Activated naive CD8-positive, alpha-beta T cell (primary cell): ENCODE measurements at regions not wholly inside any gene's neighbourhood (a gene's known extent, or its start where the extent isn't known, plus 50 kb on each side); places are given as distances from the start of the nearest gene placed in this dataset.
"Not testable (repeated sequence)": the region's sequence is repeated elsewhere in the genome, so short reads cannot be mapped to it uniquely, and the experiment has no call there.

Experiments
- H3K27ac Mint-ChIP-seq: one replicate; pipeline ENCODE4 v1.8.0; 2021; ENCODE audit warnings: mixed read lengths
- H3K27me3 Mint-ChIP-seq: one replicate; pipeline ENCODE4 v1.8.0; 2021; ENCODE audit warnings: mixed read lengths
- H3K36me3 Mint-ChIP-seq: one replicate; pipeline ENCODE4 v1.8.0; 2021; ENCODE audit warnings: mixed read lengths
- H3K4me1 Mint-ChIP-seq: one replicate; pipeline ENCODE4 v1.8.0; 2021; ENCODE audit warnings: low read depth, mixed read lengths
- H3K4me3 Mint-ChIP-seq: one replicate; pipeline ENCODE4 v1.8.0; 2021; ENCODE audit warnings: mild to moderate bottlenecking, mixed read lengths
- H3K9me3 Mint-ChIP-seq: one replicate; pipeline ENCODE4 v1.8.0; 2021; ENCODE audit warnings: low read depth, mixed read lengths

GRCh38 chr5:18503797-18504328 is 869.6 kb downstream of the TAF11L14 start:
- no peaks in the 10 kb centered on the region for H3K4me1 Mint-ChIP-seq

GRCh38 chr5:18507114-18507513 is 872.9 kb downstream of the TAF11L14 start:
- Mint-ChIP-seq H3K36me3 (no peaks in the 10 kb centered on the region), H3K4me1 (no peaks in the 10 kb centered on the region), H3K27me3 (no peaks in the 10 kb centered on the region), H3K9me3 (peaks cover 13% of the 10 kb centered on the region), H3K27ac (no peak overlapping the region), H3K4me3 (no peak overlapping the region)

More at GRCh38 chr5:18503797-18504328, 869.6 kb downstream of the TAF11L14 start:
- no peaks in the 10 kb centered on the region for H3K36me3 Mint-ChIP-seq
- peaks cover 11% of the 10 kb centered on the region for H3K9me3 Mint-ChIP-seq
- no peak overlapping the region for H3K27ac Mint-ChIP-seq
- H3K27me3 Mint-ChIP-seq = no peaks in the 10 kb centered on the region
- H3K4me3 Mint-ChIP-seq = no peak overlapping the region

- Mint-ChIP-seq H3K4me1 (no peaks in the 10 kb centered on the region), H3K27ac (no peak overlapping the region), H3K9me3 (peaks cover 19% of the 10 kb centered on the region), H3K4me3 (no peak overlapping the region), H3K27me3 (no peaks in the 10 kb centered on the region), H3K36me3 (no peaks in the 10 kb centered on the region)
These were observed 883.6 kb downstream of the TAF11L14 start for GRCh38 chr5:18517641-18518380.

GRCh38 chr5:18523380-18523779 is 889.1 kb downstream of the TAF11L14 start:
- Mint-ChIP-seq H3K27me3 (no peaks in the 10 kb centered on the region), H3K9me3 (peaks cover 10% of the 10 kb centered on the region), H3K4me1 (no peaks in the 10 kb centered on the region), H3K4me3 (no peak overlapping the region), H3K27ac (no peak overlapping the region), H3K36me3 (no peaks in the 10 kb centered on the region)

- H3K9me3 Mint-ChIP-seq = no peaks in the 10 kb centered on the region
These were observed 892.6 kb downstream of the TAF11L14 start for GRCh38 chr5:18526792-18527405.

GRCh38 chr5:18533137-18533536 is 898.9 kb downstream of the TAF11L14 start:
- H3K9me3 Mint-ChIP-seq = peaks cover 5% of the 10 kb centered on the region
- no peaks in the 10 kb centered on the region for H3K27me3 Mint-ChIP-seq
- no peaks in the 10 kb centered on the region for H3K36me3 Mint-ChIP-seq
- H3K4me3 Mint-ChIP-seq = no peak overlapping the region
- H3K27ac Mint-ChIP-seq = no peak overlapping the region
- H3K4me1 Mint-ChIP-seq = no peaks in the 10 kb centered on the region

More at GRCh38 chr5:18526792-18527405, 892.6 kb downstream of the TAF11L14 start:
- no peaks in the 10 kb centered on the region for H3K36me3 Mint-ChIP-seq
- no peak overlapping the region for H3K4me3 Mint-ChIP-seq
- no peak overlapping the region for H3K27ac Mint-ChIP-seq
- H3K27me3 Mint-ChIP-seq = no peaks in the 10 kb centered on the region
- no peaks in the 10 kb centered on the region for H3K4me1 Mint-ChIP-seq

- Mint-ChIP-seq H3K27me3 (no peaks in the 10 kb centered on the region), H3K27ac (no peak overlapping the region), H3K4me3 (no peak overlapping the region), H3K9me3 (peaks cover 5% of the 10 kb centered on the region), H3K4me1 (no peaks in the 10 kb centered on the region), H3K36me3 (no peaks in the 10 kb centered on the region)
These were observed 899.9 kb downstream of the TAF11L14 start for GRCh38 chr5:18534119-18534518.

- not testable (repeated sequence) for H3K4me1 Mint-ChIP-seq, H3K36me3 Mint-ChIP-seq, H3K9me3 Mint-ChIP-seq, H3K27me3 Mint-ChIP-seq, H3K27ac Mint-ChIP-seq, H3K4me3 Mint-ChIP-seq
These were observed 901.5 kb downstream of the TAF11L14 start for GRCh38 chr5:18535753-18536152.

GRCh38 chr5:18544421-18544820 is 910.2 kb downstream of the TAF11L14 start:
- H3K4me3 Mint-ChIP-seq = no peak overlapping the region
- H3K36me3 Mint-ChIP-seq = no peaks in the 10 kb centered on the region
- no peaks in the 10 kb centered on the region for H3K27me3 Mint-ChIP-seq
- no peak overlapping the region for H3K27ac Mint-ChIP-seq
- no peaks in the 10 kb centered on the region for H3K4me1 Mint-ChIP-seq
- H3K9me3 Mint-ChIP-seq = peaks cover 10% of the 10 kb centered on the region

GRCh38 chr5:18546591-18546990 is 912.3 kb downstream of the TAF11L14 start:
- Mint-ChIP-seq H3K27ac (no peak overlapping the region), H3K4me3 (no peak overlapping the region), H3K36me3 (no peaks in the 10 kb centered on the region), H3K4me1 (no peaks in the 10 kb centered on the region), H3K27me3 (no peaks in the 10 kb centered on the region), H3K9me3 (peaks cover 21% of the 10 kb centered on the region)

GRCh38 chr5:18551716-18552115 is 917.5 kb downstream of the TAF11L14 start:
- no peak overlapping the region for H3K4me3 Mint-ChIP-seq
- H3K4me1 Mint-ChIP-seq = no peaks in the 10 kb centered on the region
- peaks cover 19% of the 10 kb centered on the region for H3K9me3 Mint-ChIP-seq
- H3K27ac Mint-ChIP-seq = no peak overlapping the region
- no peaks in the 10 kb centered on the region for H3K27me3 Mint-ChIP-seq
- H3K36me3 Mint-ChIP-seq = no peaks in the 10 kb centered on the region

GRCh38 chr5:18553269-18553668 is 919.0 kb downstream of the TAF11L14 start:
- Mint-ChIP-seq H3K27ac (no peak overlapping the region), H3K4me3 (no peak overlapping the region), H3K36me3 (no peaks in the 10 kb centered on the region), H3K4me1 (no peaks in the 10 kb centered on the region), H3K27me3 (no peaks in the 10 kb centered on the region), H3K9me3 (peaks cover 18% of the 10 kb centered on the region)

GRCh38 chr5:18560602-18561001 is 926.3 kb downstream of the TAF11L14 start:
- H3K27ac Mint-ChIP-seq = no peak overlapping the region
- H3K4me1 Mint-ChIP-seq = no peaks in the 10 kb centered on the region
- H3K36me3 Mint-ChIP-seq = no peaks in the 10 kb centered on the region

GRCh38 chr5:18563853-18564252 is 929.6 kb downstream of the TAF11L14 start:
- Mint-ChIP-seq H3K4me3 (no peak overlapping the region), H3K27ac (no peak overlapping the region), H3K9me3 (peaks cover 3% of the 10 kb centered on the region), H3K27me3 (no peaks in the 10 kb centered on the region), H3K4me1 (no peaks in the 10 kb centered on the region), H3K36me3 (no peaks in the 10 kb centered on the region)

More at GRCh38 chr5:18560602-18561001, 926.3 kb downstream of the TAF11L14 start:
- Mint-ChIP-seq H3K4me3 (no peak overlapping the region), H3K9me3 (no peaks in the 10 kb centered on the region), H3K27me3 (no peaks in the 10 kb centered on the region)

GRCh38 chr5:18566671-18567070 is 932.4 kb downstream of the TAF11L14 start:
- no peaks in the 10 kb centered on the region for H3K27me3 Mint-ChIP-seq
- H3K27ac Mint-ChIP-seq = no peak overlapping the region
- H3K36me3 Mint-ChIP-seq = no peaks in the 10 kb centered on the region
- H3K9me3 Mint-ChIP-seq = peaks cover 7% of the 10 kb centered on the region
- no peaks in the 10 kb centered on the region for H3K4me1 Mint-ChIP-seq
- H3K4me3 Mint-ChIP-seq = no peak overlapping the region
